Stomach (tissue), 8 donors: ENCODE measurements at regions not wholly inside any gene's neighbourhood (a gene's known extent, or its start where the extent isn't known, plus 50 kb on each side); places are given as distances from the start of the nearest gene placed in this dataset.

Source experiments
- DNase-seq, 2 donors: peaks; one replicate each; pipeline versions ENCODE4 v3.0.0 to v3.0.0-alpha.2; 2013 to 2019
- H3K27ac ChIP-seq, 5 donors: fragments of 200-600 bp in 4 of 5; sonication (generic) in 4 of 5; one replicate each; pipeline ENCODE4 v1.5.1; 2013 to 2019; ENCODE audit warnings: mild to moderate bottlenecking in 1 of 5, moderate library complexity in 1 of 5
- H3K27me3 ChIP-seq, 3 donors: fragments of 200-600 bp; sonication (generic); one replicate each; pipeline ENCODE4 v1.5.1; 2017 to 2019; ENCODE audit warnings: mixed run types in 1 of 3
- H3K36me3 ChIP-seq, 4 donors: fragments of 200-600 bp; sonication (generic); 1 replicate in 3 of 4; 2 replicates in 1 of 4; pipeline ENCODE4 v1.5.1; 2016 to 2019
- H3K4me1 ChIP-seq, 4 donors: fragments of 200-600 bp; sonication (generic); one replicate each; pipeline ENCODE4 v1.5.1; 2016 to 2019
- H3K4me3 ChIP-seq, 4 donors: fragments of 200-600 bp; sonication (generic) in 3 of 4; one replicate each; pipeline ENCODE4 v1.5.1; 2016 to 2019; ENCODE audit warnings: mild to moderate bottlenecking in 1 of 4
- H3K9me3 ChIP-seq, 4 donors: fragments of 200-600 bp; sonication (generic); one replicate each; pipeline ENCODE4 v1.5.1; 2016 to 2019
- EP300 ChIP-seq: sonication (generic); formaldehyde crosslinking; IDR thresholded peaks from one replicate; pipeline ENCODE4 v1.6.1; 2017; ENCODE audit warnings: antibody characterized with exemption
- POLR2A ChIP-seq, 4 donors: fragments of 450-650 bp; IDR thresholded peaks; one replicate each; pipeline ENCODE4 v1.6.1; 2016; ENCODE audit warnings: antibody characterized with exemption in 4 of 4, control low read depth in 2 of 4, mild to moderate bottlenecking in 1 of 4, moderate library complexity in 1 of 4
- POLR2AphosphoS5 ChIP-seq, 3 donors: sonication (generic); formaldehyde crosslinking; IDR thresholded peaks; one replicate each; pipeline ENCODE4 v1.6.1; 2016; ENCODE audit warnings: antibody characterized with exemption in 3 of 3
- WGBS, 5 donors: extraction: QIAGEN DNeasy Blood & Tissue Kit in 3 of 5; methylation state at CpG; one replicate each; pipeline versions ENCODE4 v1.1.5 to v1.1.7; 2013 to 2018; 5-methylcytosine and 5-hydroxymethylcytosine counted together
- intact Hi-C: fragments of 100-400 bp; cut with DNase I; formaldehyde crosslinking; loops from one replicate; pipeline ENCODE4 v1.15.1; 2023; ENCODE audit warnings: low total_unique reads
- TF ChIP-seq, protein P1 (sequence below), 7 experiments: fragments of 450-650 bp in 4 of 7; fragments of 200-600 bp in 3 of 7; sonication (generic) in 3 of 7; IDR thresholded peaks; one replicate each; pipeline ENCODE4 v1.5.1; 2016 to 2019; ENCODE audit warnings: antibody characterized with exemption in 7 of 7, control low read depth in 2 of 7, mild to moderate bottlenecking in 1 of 7
- donor health status: healthy with polysubstance abuse.
- donor health status: Bipolar disorder and iron deficiency.
- donor health status: healthy.

- intact Hi-C loops = no loop called here
- no peak for DNase-seq
- Histone ChIP-seq H3K27ac (no peak overlapping the region), H3K27me3 (no peaks in the 10 kb centered on the region), H3K4me3 (no peak overlapping the region), H3K36me3 (no peaks in the 10 kb centered on the region), H3K4me1 (no peaks in the 10 kb centered on the region), H3K9me3 (no peaks in the 10 kb centered on the region)
- TF ChIP-seq POLR2AphosphoS5 (IDR thresholded peaks at IDR 0.05) (no peak), EP300 (no peak), POLR2A (IDR thresholded peaks at IDR 0.05) (no peak)
- TF ChIP-seq, protein P1, sequence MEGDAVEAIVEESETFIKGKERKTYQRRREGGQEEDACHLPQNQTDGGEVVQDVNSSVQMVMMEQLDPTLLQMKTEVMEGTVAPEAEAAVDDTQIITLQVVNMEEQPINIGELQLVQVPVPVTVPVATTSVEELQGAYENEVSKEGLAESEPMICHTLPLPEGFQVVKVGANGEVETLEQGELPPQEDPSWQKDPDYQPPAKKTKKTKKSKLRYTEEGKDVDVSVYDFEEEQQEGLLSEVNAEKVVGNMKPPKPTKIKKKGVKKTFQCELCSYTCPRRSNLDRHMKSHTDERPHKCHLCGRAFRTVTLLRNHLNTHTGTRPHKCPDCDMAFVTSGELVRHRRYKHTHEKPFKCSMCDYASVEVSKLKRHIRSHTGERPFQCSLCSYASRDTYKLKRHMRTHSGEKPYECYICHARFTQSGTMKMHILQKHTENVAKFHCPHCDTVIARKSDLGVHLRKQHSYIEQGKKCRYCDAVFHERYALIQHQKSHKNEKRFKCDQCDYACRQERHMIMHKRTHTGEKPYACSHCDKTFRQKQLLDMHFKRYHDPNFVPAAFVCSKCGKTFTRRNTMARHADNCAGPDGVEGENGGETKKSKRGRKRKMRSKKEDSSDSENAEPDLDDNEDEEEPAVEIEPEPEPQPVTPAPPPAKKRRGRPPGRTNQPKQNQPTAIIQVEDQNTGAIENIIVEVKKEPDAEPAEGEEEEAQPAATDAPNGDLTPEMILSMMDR (IDR thresholded peaks at IDR 0.05) = no peak
- WGBS, 5 donors = 63 to 83% (median 75%) methylated on average over 1 of the region's 1 CpG
Observed at GRCh38 chr5:61811052-61811451, 479.0 kb downstream of the ZSWIM6 start.

DNA sequence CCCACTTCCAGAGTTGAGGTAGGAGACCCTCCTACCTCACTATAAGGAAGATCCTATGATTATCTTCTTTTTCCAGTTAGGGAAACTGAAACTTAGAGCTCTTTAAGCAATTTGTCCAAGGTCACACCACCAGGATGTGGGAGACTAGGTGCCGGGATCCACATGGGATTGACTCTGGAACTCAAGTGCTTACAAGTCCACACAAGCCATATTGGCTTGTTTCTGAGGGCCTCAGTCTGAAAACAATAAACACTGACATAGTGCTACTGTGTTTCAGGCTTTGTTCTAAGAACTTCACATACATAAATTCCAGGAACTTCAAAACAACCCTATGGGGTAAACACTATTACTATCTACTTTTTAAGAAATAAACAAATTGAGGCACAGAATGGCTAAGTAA, 481.3 kb downstream of the ZSWIM6 start:
- peaks cover 4 to 15% (median 9%) of the 10 kb centered on the region in 4 donors for H3K4me1 ChIP-seq
- no peaks in the 10 kb centered on the region for H3K27me3 ChIP-seq
- 71 to 94% (median 90%) methylated on average over 1 of the region's 1 CpG for WGBS, 5 donors
- H3K27ac ChIP-seq = no peak overlapping the region
- intact Hi-C loops = no loop called here
- no peaks in the 10 kb centered on the region for H3K9me3 ChIP-seq
- H3K36me3 ChIP-seq = no peaks in the 10 kb centered on the region
- DNase-seq = no peak
- H3K4me3 ChIP-seq = no peak overlapping the region
- no peak for TF ChIP-seq POLR2AphosphoS5 (IDR thresholded peaks at IDR 0.05)
- TF ChIP-seq EP300 = no peak
- TF ChIP-seq POLR2A (IDR thresholded peaks at IDR 0.05) = no peak
- TF ChIP-seq, protein P1 (IDR thresholded peaks at IDR 0.05) = no peak

- 35 to 59% (median 54%) methylated on average over 1 of the region's 1 CpG for WGBS, 5 donors
- intact Hi-C loops = no loop called here
- Histone ChIP-seq H3K4me1 (peaks cover 4 to 15% (median 9%) of the 10 kb centered on the region in 4 donors), H3K27ac (no peak overlapping the region), H3K36me3 (no peaks in the 10 kb centered on the region), H3K27me3 (no peaks in the 10 kb centered on the region), H3K9me3 (no peaks in the 10 kb centered on the region), H3K4me3 (no peak overlapping the region)
- no peak for DNase-seq
- TF ChIP-seq POLR2AphosphoS5 (IDR thresholded peaks at IDR 0.05) (no peak), EP300 (no peak), POLR2A (IDR thresholded peaks at IDR 0.05) (no peak)
- TF ChIP-seq, protein P1 (IDR thresholded peaks at IDR 0.05) = no peak
Observed at GRCh38 chr5:61815339-61815738, 483.3 kb downstream of the ZSWIM6 start.

DNA sequence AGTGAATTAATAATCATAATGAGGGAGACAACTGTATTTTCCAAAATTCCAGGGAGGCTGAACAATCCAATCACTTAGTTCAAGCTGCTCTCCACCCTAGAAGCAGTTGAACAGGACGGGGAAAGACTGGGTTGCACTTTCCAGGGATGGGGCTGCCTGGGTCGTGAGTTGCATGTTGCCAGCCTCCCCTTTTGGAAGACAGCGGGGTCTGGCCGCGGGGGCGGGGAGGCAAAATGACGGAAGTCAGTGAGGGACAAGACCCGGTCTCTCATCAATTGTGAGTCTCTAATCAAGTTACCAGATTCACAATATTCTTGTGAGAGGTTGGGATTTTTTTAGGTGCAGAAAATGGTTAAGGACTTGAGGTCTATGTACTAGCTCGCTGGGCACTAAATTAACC, 484.1 kb downstream of the ZSWIM6 start:
- intact Hi-C loops = no loop called here
- no peak overlapping the region for H3K27ac ChIP-seq
- no peaks in the 10 kb centered on the region for H3K9me3 ChIP-seq
- TF ChIP-seq EP300 (no peak), POLR2A (IDR thresholded peaks at IDR 0.05) (no peak), POLR2AphosphoS5 (IDR thresholded peaks at IDR 0.05) (no peak)
- TF ChIP-seq, protein P1 (IDR thresholded peaks at IDR 0.05) = no peak
- H3K36me3 ChIP-seq = no peaks in the 10 kb centered on the region
- DNase-seq = no peak
- H3K27me3 ChIP-seq = no peaks in the 10 kb centered on the region
- H3K4me1 ChIP-seq = peaks cover 4 to 15% (median 9%) of the 10 kb centered on the region in 4 donors
- 63 to 69% (median 66%) methylated on average over 9 of the region's 9 CpGs for WGBS, 5 donors
- no peak overlapping the region for H3K4me3 ChIP-seq
